Progenitor cell of endocrine pancreas (in vitro differentiated cells): ENCODE measurements at regions not wholly inside any gene's neighbourhood (a gene's known extent, or its start where the extent isn't known, plus 50 kb on each side); places are given as distances from the start of the nearest gene placed in this dataset.
"Not testable (repeated sequence)": the region's sequence is repeated elsewhere in the genome, so short reads cannot be mapped to it uniquely, and the experiment has no call there.

Experiments
- DNase-seq: peaks from one replicate; pipeline ENCODE4 v3.0.0; 2021; ENCODE audit warnings: low spot score; ENCODE audit not compliant: unreplicated experiment
- H3K27ac Mint-ChIP-seq: 2 replicates; pipeline ENCODE4 v1.8.0; 2021; ENCODE audit warnings: mild to moderate bottlenecking, moderate library complexity, mixed read lengths
- H3K27me3 Mint-ChIP-seq: 2 replicates; pipeline ENCODE4 v1.8.0; 2021; ENCODE audit warnings: mixed read lengths
- H3K36me3 Mint-ChIP-seq: 2 replicates; pipeline ENCODE4 v1.8.0; 2022; ENCODE audit warnings: mixed read lengths; ENCODE audit not compliant: insufficient read depth
- H3K4me1 Mint-ChIP-seq: 2 replicates; pipeline ENCODE4 v1.8.0; 2021; ENCODE audit warnings: low read depth, mixed read lengths
- H3K4me3 Mint-ChIP-seq: 2 replicates; pipeline ENCODE4 v1.8.0; 2021; ENCODE audit warnings: low read depth, mild to moderate bottlenecking, moderate library complexity, mixed read lengths
- H3K9me3 Mint-ChIP-seq: 2 replicates; pipeline ENCODE4 v1.8.0; 2021; ENCODE audit warnings: low read depth, mixed read lengths

DNA sequence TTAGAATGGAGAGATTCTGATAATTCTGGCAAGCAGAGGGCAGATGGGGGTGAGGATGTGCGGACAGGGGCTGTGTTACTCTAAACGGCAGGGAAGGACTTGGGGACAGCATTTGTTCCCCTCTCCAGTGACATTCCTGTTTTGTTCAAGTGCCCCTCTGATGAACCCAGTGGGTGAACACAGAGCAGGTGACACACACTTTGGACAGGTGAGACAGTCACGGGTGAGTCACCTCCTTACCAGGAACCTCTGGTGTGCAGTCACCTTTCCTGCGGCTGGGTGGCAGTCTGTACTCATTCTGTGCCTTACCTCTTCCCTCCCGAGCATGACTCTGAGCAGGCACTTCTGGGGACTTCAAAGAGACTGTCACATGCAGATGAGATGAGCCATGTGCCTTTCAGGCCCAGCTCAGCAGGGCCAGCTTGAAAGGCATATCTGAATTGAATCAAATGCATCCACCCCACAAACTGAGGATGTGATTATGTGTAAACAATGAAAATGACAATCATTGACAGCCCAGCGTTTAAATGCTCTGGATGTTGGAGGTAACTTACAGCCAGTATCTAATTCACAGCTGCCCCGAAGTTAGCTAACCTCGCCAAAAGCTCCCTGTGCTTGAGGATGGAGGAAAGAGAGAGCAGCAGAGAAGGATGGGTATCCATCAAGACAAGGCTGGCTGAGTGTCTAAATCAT, 362.4 kb downstream of the BCL2L11 start:
- not testable (repeated sequence) for H3K9me3 Mint-ChIP-seq, H3K36me3 Mint-ChIP-seq, H3K4me1 Mint-ChIP-seq, H3K4me3 Mint-ChIP-seq, DNase-seq, H3K27ac Mint-ChIP-seq, H3K27me3 Mint-ChIP-seq

DNA sequence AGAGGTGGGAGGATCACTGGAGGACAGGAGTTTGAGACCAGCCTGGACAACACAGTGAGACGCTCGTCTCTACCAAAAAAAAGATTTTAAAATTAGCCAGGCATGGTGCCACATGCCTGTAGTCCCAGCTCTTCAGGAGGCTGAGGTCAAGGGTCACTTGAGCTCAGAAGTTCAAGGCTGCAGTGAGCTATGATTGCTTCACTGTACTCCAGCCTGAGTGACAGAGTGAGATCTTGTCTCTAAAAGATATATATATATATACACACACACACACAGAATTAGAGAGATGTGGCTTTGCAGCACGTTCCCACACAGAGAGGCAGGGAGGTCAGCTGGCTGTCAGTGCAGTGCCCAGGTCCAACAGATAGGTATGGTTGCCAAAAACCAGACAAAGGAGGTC, 363.4 kb downstream of the BCL2L11 start:
- not testable (repeated sequence) for H3K4me3 Mint-ChIP-seq, H3K4me1 Mint-ChIP-seq, H3K36me3 Mint-ChIP-seq, DNase-seq, H3K27me3 Mint-ChIP-seq, H3K9me3 Mint-ChIP-seq, H3K27ac Mint-ChIP-seq

DNA sequence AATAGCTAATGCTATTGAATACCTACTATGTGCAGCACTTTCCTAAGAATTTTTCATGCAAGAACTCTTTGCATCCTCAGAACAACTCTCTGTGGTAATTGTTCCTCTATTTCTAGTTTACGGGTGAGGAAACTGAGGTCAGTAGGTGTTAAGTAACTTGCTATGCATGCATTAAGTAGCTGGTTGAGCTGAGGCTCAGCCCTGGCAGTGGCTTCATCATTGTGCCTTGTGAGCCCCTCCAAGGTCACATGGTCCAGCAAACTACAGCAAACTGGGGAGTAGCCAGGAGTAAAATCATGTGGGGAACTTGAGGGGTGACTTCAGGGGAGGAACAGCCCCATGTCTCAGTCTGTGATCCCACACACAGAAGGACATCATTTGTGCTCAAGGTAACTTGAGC, 365.2 kb downstream of the BCL2L11 start:
- DNase-seq, H3K36me3 Mint-ChIP-seq, H3K4me3 Mint-ChIP-seq, H3K4me1 Mint-ChIP-seq, H3K27me3 Mint-ChIP-seq, H3K9me3 Mint-ChIP-seq, H3K27ac Mint-ChIP-seq: not testable (repeated sequence)

DNA sequence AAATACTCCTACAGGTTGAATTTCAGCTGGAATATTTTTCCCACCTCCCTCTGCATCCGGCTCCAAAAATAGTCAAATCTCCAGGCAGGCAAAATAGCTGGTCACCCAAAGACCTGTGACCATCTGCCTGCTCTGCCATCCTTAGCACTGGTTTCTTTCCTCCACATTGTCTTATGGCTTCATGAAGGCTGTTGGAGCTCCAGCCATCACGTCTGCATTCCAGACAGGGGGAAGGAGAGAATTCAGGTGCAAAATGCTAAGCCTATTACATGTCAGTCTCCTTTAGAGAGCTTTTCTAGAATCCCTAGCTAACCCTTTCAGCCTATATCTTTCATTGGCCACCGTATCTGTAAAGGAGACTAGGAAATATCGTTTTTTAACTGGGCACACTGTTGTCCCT, 367.7 kb downstream of the BCL2L11 start:
- H3K27me3 Mint-ChIP-seq, H3K36me3 Mint-ChIP-seq, H3K9me3 Mint-ChIP-seq, H3K4me3 Mint-ChIP-seq, H3K27ac Mint-ChIP-seq, H3K4me1 Mint-ChIP-seq, DNase-seq: not testable (repeated sequence)

DNA sequence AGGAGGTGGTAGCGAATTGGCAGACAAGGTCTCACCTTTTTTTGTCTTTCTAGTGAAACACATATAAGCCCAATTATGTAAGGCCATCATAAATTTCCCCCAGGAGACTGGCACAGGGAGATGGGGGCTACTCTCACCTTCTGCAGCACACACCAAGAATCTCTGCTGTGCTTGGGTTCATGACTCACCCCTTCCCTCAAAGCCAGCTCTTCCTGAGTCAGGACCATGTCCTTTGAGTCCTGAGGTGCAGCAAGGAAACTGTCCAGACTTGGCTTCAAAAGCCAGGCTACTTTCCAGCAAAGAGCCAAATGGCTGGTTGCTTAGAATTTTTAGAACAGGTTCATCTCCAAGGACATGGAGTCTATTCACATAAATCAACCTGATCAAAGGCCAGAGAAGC, 368.7 kb downstream of the BCL2L11 start:
- not testable (repeated sequence) for H3K36me3 Mint-ChIP-seq, H3K9me3 Mint-ChIP-seq, H3K27ac Mint-ChIP-seq

DNA sequence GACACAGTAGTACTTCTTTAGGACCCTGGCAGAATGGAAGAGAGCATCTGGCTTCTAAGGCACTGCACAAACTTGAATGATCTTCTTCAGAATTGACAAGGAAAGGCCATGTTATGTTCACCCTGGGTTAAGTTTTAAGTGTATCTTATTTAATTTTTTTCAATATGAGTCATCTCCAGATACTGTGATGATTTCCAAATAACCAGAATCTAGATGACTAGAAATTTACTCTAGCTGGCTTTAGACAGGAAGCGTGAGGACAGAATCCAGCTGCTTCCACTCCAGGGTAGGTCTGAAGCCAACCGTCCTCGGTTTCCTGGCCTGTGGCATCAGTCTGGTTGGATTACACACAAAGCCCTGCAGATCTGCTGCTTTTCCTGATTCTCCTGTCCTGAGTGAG, 370.5 kb downstream of the BCL2L11 start:
- H3K27me3 Mint-ChIP-seq, H3K36me3 Mint-ChIP-seq, DNase-seq, H3K4me3 Mint-ChIP-seq, H3K9me3 Mint-ChIP-seq, H3K27ac Mint-ChIP-seq, H3K4me1 Mint-ChIP-seq: not testable (repeated sequence)

More for the DNA sequence above, 368.7 kb downstream of the BCL2L11 start:
- not testable (repeated sequence) for H3K4me1 Mint-ChIP-seq, DNase-seq, H3K27me3 Mint-ChIP-seq, H3K4me3 Mint-ChIP-seq

DNA sequence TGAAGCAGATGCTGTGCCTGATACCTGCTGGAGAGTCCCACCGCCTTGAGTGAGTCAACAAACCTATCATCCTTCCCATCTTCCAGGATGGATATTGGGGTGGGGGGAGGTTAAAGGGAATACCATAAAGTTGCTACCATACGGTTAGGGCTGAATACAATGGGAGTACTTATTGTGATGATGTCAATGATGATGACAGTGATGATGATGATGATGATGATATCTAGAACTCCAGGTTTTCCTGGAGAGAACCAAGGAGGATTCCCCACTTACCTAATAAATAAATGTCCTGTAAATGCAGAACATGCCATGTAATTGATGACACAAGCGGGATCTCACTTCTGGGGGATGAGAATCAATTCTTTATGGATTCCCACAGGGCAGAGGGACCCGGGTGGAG, 370.9 kb downstream of the BCL2L11 start:
- H3K27me3 Mint-ChIP-seq, H3K4me1 Mint-ChIP-seq, DNase-seq, H3K9me3 Mint-ChIP-seq, H3K4me3 Mint-ChIP-seq, H3K27ac Mint-ChIP-seq, H3K36me3 Mint-ChIP-seq: not testable (repeated sequence)

DNA sequence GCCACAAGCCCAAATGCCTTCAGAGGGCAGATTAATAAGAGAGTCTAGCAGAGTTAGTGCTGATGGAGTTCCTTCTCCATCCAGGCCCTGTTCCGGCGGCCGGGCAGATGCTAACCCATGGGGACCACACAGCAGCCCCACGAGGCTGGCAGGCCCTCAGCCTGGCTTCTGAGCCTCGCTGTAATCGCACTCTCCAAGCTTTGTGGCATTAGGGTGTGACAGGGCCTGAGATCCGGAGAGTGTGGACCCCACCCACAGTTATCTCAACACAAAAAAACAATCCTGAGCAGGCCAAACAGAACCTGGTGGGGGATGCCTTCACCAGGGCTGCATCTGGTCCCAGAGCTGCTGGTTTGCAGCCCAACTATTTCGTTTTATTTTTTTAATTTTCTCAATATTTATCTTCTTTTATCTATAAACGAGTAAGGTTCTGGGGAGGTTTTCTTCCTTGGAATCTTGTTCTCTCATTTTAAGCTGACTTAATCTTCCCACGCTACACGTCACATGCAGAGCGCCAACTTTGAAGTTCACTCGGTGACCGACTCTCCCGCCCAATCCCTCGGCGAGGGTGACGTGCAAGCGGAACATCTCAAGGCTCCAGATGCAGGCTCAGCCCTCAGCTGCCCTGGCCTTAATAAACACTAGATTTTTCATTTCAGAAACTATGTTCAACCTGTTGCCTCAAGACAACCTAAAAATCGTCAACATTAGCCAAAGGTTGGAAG, 372.4 kb downstream of the BCL2L11 start:
- DNase-seq, H3K27ac Mint-ChIP-seq, H3K4me3 Mint-ChIP-seq, H3K36me3 Mint-ChIP-seq, H3K4me1 Mint-ChIP-seq, H3K27me3 Mint-ChIP-seq, H3K9me3 Mint-ChIP-seq: not testable (repeated sequence)

DNA sequence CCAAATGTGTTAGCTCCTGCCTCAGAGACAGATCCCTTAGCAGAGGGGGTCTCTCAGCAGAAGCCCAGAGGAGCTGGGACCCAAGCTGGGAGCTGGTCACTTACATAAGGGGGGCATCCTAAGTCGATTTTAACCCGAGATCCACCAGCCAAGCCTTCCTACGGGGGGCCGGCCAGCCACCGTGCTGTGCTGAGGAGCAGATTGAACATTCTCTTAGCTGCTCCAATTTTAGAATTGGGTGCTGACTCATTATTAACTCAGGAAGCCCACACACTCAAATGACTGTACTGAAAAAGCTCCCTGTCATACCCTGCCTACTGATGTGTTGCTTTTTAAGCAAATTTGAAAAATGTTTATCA, 373.0 kb downstream of the BCL2L11 start:
- H3K27me3 Mint-ChIP-seq, H3K4me3 Mint-ChIP-seq, H3K27ac Mint-ChIP-seq, H3K9me3 Mint-ChIP-seq, H3K4me1 Mint-ChIP-seq, H3K36me3 Mint-ChIP-seq, DNase-seq: not testable (repeated sequence)

DNA sequence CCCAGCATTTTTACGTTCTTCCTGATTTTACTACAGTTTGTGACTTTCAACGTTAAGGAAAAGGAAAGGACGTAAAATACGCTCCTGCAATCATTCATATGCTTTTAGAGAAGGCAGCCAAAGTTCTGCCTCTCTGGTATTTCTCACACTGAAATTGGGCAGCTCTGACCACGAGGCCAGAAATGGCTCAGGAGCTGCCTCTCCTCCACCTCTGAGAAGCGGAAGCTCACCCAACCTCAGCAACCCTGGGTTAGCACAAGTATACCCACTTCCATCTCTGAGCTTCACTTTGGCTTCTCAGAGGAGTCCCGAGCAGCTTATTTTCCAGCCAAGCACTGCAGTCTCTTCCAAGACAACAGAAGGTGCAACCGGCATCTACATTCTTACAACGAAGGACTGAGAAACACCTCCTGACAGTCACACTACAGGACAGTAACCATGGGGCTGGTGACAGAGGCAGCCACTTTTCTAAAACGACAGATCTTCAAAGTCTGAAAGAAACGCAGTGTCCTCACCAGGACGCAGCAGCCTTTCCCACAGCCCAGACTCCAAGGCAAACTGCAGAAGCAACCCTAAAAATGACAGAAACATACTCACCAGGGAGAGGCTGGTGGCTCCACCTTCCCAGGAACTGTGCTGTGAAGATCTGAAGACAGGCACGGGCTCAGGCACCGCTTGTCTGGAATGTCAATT, 373.7 kb downstream of the BCL2L11 start:
- not testable (repeated sequence) for H3K4me3 Mint-ChIP-seq, H3K27ac Mint-ChIP-seq, H3K27me3 Mint-ChIP-seq, H3K36me3 Mint-ChIP-seq, DNase-seq, H3K9me3 Mint-ChIP-seq, H3K4me1 Mint-ChIP-seq

DNA sequence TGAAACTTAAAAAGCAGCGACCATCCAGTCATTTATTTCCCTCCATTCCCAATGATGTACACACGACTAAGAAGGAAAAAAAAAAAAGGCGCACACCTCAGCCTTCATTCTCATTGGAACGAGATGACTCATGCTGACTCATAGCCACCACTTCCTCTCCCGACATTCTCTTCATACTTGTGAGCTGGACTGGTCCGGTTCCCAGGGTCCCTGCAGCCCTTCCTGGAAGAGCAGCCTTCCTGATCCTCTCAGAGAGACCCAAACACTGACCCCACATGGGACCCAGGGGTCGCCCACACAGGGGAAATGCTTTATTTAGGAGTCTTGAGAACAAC, 374.2 kb downstream of the BCL2L11 start:
- not testable (repeated sequence) for H3K9me3 Mint-ChIP-seq, H3K27ac Mint-ChIP-seq, H3K4me1 Mint-ChIP-seq, H3K4me3 Mint-ChIP-seq, DNase-seq, H3K36me3 Mint-ChIP-seq, H3K27me3 Mint-ChIP-seq

DNA sequence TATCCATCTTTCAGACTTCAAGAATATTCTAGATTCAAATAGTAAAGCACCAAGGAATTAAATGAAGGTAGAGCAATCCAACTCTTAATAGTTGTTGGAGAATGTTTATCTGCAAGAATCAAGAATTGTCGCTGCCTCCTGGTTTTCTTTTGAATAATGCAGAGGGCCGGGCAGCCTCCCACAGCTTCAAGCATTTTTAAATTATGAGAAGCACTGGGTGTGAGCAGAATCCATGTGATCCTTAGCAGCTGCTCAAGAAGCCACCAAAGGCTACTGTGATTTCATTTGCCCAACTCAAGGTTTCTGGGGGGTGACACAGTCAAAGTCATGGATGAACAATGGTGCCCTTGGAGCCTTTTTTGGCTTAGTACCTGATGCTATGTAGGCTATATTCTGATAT, 374.9 kb downstream of the BCL2L11 start:
- H3K4me1 Mint-ChIP-seq, H3K36me3 Mint-ChIP-seq: not testable (repeated sequence)

DNA sequence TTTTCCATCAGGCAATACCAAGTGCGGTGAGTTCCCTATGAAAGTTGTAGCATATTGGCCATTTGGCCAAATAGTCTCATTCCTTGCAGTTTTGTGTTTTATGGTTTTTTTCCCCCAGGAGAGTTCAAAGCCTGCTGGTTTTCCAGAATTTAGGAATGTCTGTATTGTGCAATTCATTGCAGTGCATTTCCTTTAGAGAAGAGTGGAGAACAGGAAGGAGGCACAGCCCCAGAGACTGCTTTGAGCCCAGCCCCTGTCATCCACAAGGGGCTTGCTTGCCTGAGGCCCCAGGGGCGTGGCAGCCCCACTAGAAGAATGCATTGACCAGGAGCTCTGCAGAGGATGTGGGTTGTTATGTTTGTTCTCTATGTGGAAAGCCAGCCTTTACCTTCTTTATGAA, 375.5 kb downstream of the BCL2L11 start:
- not testable (repeated sequence) for DNase-seq, H3K4me3 Mint-ChIP-seq, H3K27ac Mint-ChIP-seq, H3K9me3 Mint-ChIP-seq, H3K27me3 Mint-ChIP-seq, H3K36me3 Mint-ChIP-seq, H3K4me1 Mint-ChIP-seq

More for the DNA sequence above, 374.9 kb downstream of the BCL2L11 start:
- not testable (repeated sequence) for H3K9me3 Mint-ChIP-seq, DNase-seq, H3K27ac Mint-ChIP-seq, H3K4me3 Mint-ChIP-seq, H3K27me3 Mint-ChIP-seq
